SH-SY5Y (cell line): ENCODE measurements at regions not wholly inside any gene's neighbourhood (a gene's known extent, or its start where the extent isn't known, plus 50 kb on each side); places are given as distances from the start of the nearest gene placed in this dataset.

Experiments
- GATA2 ChIP-seq: IDR thresholded peaks from 2 replicates; pipeline ENCODE4 v1.6.1; 2011; ENCODE audit warnings: mild to moderate bottlenecking, low read depth, low read length
- GATA3 ChIP-seq: IDR thresholded peaks from 2 replicates; pipeline ENCODE4 v1.6.1; 2011; ENCODE audit warnings: low read depth, mild to moderate bottlenecking, low read length, moderate library complexity

- no peak for TF ChIP-seq GATA3
- TF ChIP-seq GATA2 = no peak
Observed at GRCh38 chrX:109878236-109878635, 124.7 kb upstream of the TMEM164 start.
